HepG2 (cell line): ENCODE measurements at regions not wholly inside any gene's neighbourhood (a gene's known extent, or its start where the extent isn't known, plus 50 kb on each side); places are given as distances from the start of the nearest gene placed in this dataset.

Experiments
- ATAC-seq: fragments of 200-7000 bp; cut with Tn5 transposase; 3 replicates; pipeline ENCODE4 v1.9.1; 2020; ENCODE audit warnings: mild to moderate bottlenecking, moderate library complexity
- BruUV-seq: library from RNA; stranded (reverse); fragments of 400-500 nt; replicated peaks from 2 replicates; lab custom pipeline; 2021; lab: Mats Ljungman, UMichigan
- CTCF ChIA-PET: fragments of 300-600 bp; formaldehyde crosslinking; extraction: SDS; loops from one replicate; lab custom pipeline; 2021; ENCODE audit warnings: low total read pairs, inconsistent platforms, low intra/inter-chr PET ratio; lab: Yijun Ruan, JAX
- POLR2A ChIA-PET: fragments of 350-600 bp; sonication (Branson Sonifier 250); formaldehyde crosslinking; loops from one replicate; lab custom pipeline; 2020; ENCODE audit warnings: antibody characterized with exemption, inconsistent platforms; lab: Yijun Ruan, JAX
- DNase-seq: peaks from one replicate; pipeline ENCODE4 v3.0.0-alpha.2; 2015; ENCODE audit warnings: low spot score
- FAIRE-seq: peaks from 3 replicates; lab custom pipeline; 2011; peaks lifted over from hg19 to GRCh38; lab: Jason Lieb, UNC
- H2AFZ ChIP-seq: one replicate; pipeline ENCODE4 v1.6.1; 2011; ENCODE audit warnings: low read length, inconsistent platforms
- H3K27ac ChIP-seq: fragments of 300-600 bp; 3 replicates; pipeline ENCODE4 v1.8.0; 2011; ENCODE audit warnings: mixed run types, mild to moderate bottlenecking, mixed read lengths, low read length, inconsistent platforms; ENCODE audit not compliant: insufficient read depth; ENCODE audit errors: extremely low read length
- H3K27me3 ChIP-seq, 2 experiments: fragments of 200-600 bp in 1 of 2; 2 replicates in 1 of 2; 3 replicates in 1 of 2; pipeline versions ENCODE4 v1.6.0 to v1.8.0; 2011; ENCODE audit warnings: low read length in 2 of 2, mild to moderate bottlenecking in 2 of 2, moderate library complexity in 2 of 2, inconsistent platforms in 1 of 2; ENCODE audit not compliant: insufficient read depth in 2 of 2, control insufficient read depth in 1 of 2
- H3K36me3 ChIP-seq, 2 experiments: fragments of 200-600 bp in 1 of 2; replicated peaks in 1 of 2; 2 replicates in 1 of 2; 3 replicates in 1 of 2; pipeline versions ENCODE4 v1.5.1 to v1.8.0; 2011; ENCODE audit warnings: low read length in 2 of 2, inconsistent platforms in 1 of 2; ENCODE audit not compliant: insufficient read depth in 2 of 2, control insufficient read depth in 1 of 2
- H3K4me1 ChIP-seq: 2 replicates; pipeline ENCODE4 v1.5.1; 2012; ENCODE audit warnings: low read length, inconsistent platforms; ENCODE audit not compliant: insufficient read depth
- H3K4me2 ChIP-seq: 2 replicates; pipeline ENCODE4 v1.6.0; 2011; ENCODE audit warnings: low read depth, low read length, inconsistent platforms
- H3K4me3 ChIP-seq, 3 experiments: fragments of 200-600 bp in 1 of 3; sonication (generic), shearing (Covaris generic) in 1 of 3; replicated peaks in 1 of 3; 2 replicates each; pipeline ENCODE4 v1.5.1; 2011 to 2016; ENCODE audit warnings: low read length in 3 of 3, inconsistent platforms in 2 of 3, low read depth in 2 of 3, mild to moderate bottlenecking in 2 of 3, control low read depth in 1 of 3, mixed read lengths in 1 of 3; ENCODE audit not compliant: insufficient read depth in 1 of 3
- H3K79me2 ChIP-seq: one replicate; pipeline ENCODE4 v1.6.1; 2011; ENCODE audit warnings: low read length, inconsistent platforms; ENCODE audit not compliant: insufficient read depth
- H3K9ac ChIP-seq: 2 replicates; pipeline ENCODE4 v1.6.0; 2011; ENCODE audit warnings: mild to moderate bottlenecking, low read depth, low read length, inconsistent platforms; ENCODE audit not compliant: insufficient read depth
- H3K9me3 ChIP-seq: 2 replicates; pipeline ENCODE4 v1.5.1; 2012; ENCODE audit warnings: mild to moderate bottlenecking, low read length
- H4K20me1 ChIP-seq: 2 replicates; pipeline ENCODE4 v1.6.0; 2011; ENCODE audit warnings: inconsistent platforms, mild to moderate bottlenecking, low read length, moderate library complexity; ENCODE audit not compliant: insufficient read depth
- ARID3A ChIP-seq: IDR thresholded peaks from 2 replicates; pipeline ENCODE4 v1.6.1; 2012; ENCODE audit warnings: low read depth, low read length, improper control_type of control experiment
- CREB1 ChIP-seq, 2 experiments: fragments of 450-650 bp in 1 of 2; IDR thresholded peaks; 2 replicates each; pipeline ENCODE4 v1.6.1; 2016 to 2017; ENCODE audit warnings: control low read depth in 1 of 2, mild to moderate bottlenecking in 1 of 2, missing compliant biosample characterization in 1 of 2, missing genetic modification characterization in 1 of 2
- GABPA ChIP-seq, 2 experiments: IDR thresholded peaks; 2 replicates each; pipeline ENCODE4 v1.6.1; 2011 to 2016; ENCODE audit warnings: low read depth in 2 of 2, low read length in 1 of 2, missing biosample characterization in 1 of 2, missing genetic modification characterization in 1 of 2
- GABPB1 ChIP-seq: IDR thresholded peaks from 2 replicates; pipeline ENCODE4 v1.6.1; 2016; ENCODE audit warnings: mild to moderate bottlenecking, missing genetic modification reagents, moderate library complexity, missing compliant biosample characterization
- NFKB2 ChIP-seq: sonication (generic); formaldehyde crosslinking; IDR thresholded peaks from 2 replicates; pipeline ENCODE4 v1.4.0; 2020; ENCODE audit warnings: missing genetic modification reagents, borderline replicate concordance
- ZBTB40 ChIP-seq, 2 experiments: fragments of 450-650 bp in 1 of 2; sonication (generic) in 1 of 2; formaldehyde crosslinking in 1 of 2; IDR thresholded peaks; 2 replicates each; pipeline versions ENCODE4 v1.6.1 to v1.8.0; 2016 to 2022; ENCODE audit warnings: antibody characterized with exemption in 1 of 2, mild to moderate bottlenecking in 1 of 2, missing genetic modification reagents in 1 of 2
- ZNF350 ChIP-seq: sonication (generic); formaldehyde crosslinking; IDR thresholded peaks from 2 replicates; pipeline ENCODE4 v1.4.0; 2020; ENCODE audit warnings: mild to moderate bottlenecking, low read depth, missing genetic modification reagents, borderline replicate concordance
- ZNF512 ChIP-seq: sonication (generic); formaldehyde crosslinking; IDR thresholded peaks from 2 replicates; pipeline ENCODE4 v1.4.0; 2020; ENCODE audit warnings: mild to moderate bottlenecking, missing genetic modification reagents
- ZNF777 ChIP-seq: sonication (generic); formaldehyde crosslinking; IDR thresholded peaks from 2 replicates; pipeline ENCODE4 v1.4.0; 2020; ENCODE audit warnings: missing genetic modification reagents
- WGBS: methylation state at CpG from one replicate; pipeline ENCODE4 v1.1.6; 2017; ENCODE audit warnings: low lambda C conversion rate; 5-methylcytosine and 5-hydroxymethylcytosine counted together
- in situ Hi-C: cut with HindIII; loops from 2 replicates; pipeline ENCODE4 v1.10.0; 2017; ENCODE audit warnings: low pct_unique_long_range_greater_than_20kb; ENCODE audit not compliant: extremely low pct_ligation_motif_present
- intact Hi-C: fragments of 100-400 bp; cut with micrococcal nuclease; formaldehyde crosslinking; loops from one replicate; pipeline ENCODE4 v1.10.0; 2022; ENCODE audit not compliant: unreplicated experiment

GRCh38 chr10:4333459-4333894, 492.5 kb upstream of the AKR1E2 start:
- CTCF ChIA-PET, result no interaction called here
- no peak for ATAC-seq
- WGBS, result 23% methylated on average over 15 of the region's 15 CpGs

More at GRCh38 chr10:4333459-4333894, 492.5 kb upstream of the AKR1E2 start:
- H3K4me3 ChIP-seq, result no peak overlapping the region
- FAIRE-seq, result no peak
- no peak for DNase-seq
- no peak overlapping the region for H3K27ac ChIP-seq
- no peaks in the 10 kb centered on the region for H3K27me3 ChIP-seq
- H2AFZ ChIP-seq, result no peak overlapping the region
- H3K4me1 ChIP-seq, result no peaks in the 10 kb centered on the region
- H3K36me3 ChIP-seq, result no peaks in the 10 kb centered on the region
- no peaks in the 10 kb centered on the region for H3K79me2 ChIP-seq
- no peak overlapping the region for H3K9ac ChIP-seq
- peaks cover 34% of the 10 kb centered on the region for H3K9me3 ChIP-seq
- POLR2A ChIA-PET, result no interaction called here
- TF ChIP-seq GABPB1, result peak; percentile 53; the same call in 1 of the 2 replicates
- no peak; the same call in 1 of the 2 replicates for TF ChIP-seq GABPA (IDR thresholded peaks at IDR 0.05; ENCODE audit: low read depth, low read length)
- TF ChIP-seq GABPA (CRISPR knock-in tag; IDR thresholded peaks at IDR 0.05; ENCODE audit: low read depth), result peak; percentile 63
- TF ChIP-seq ZNF777, result no peak
- peak; percentile 57 for TF ChIP-seq CREB1 (IDR thresholded peaks at IDR 0.05)
- peak; percentile 50; the same call in 1 of the 2 replicates for TF ChIP-seq CREB1 (CRISPR knock-in tag; IDR thresholded peaks at IDR 0.05)
- TF ChIP-seq ZNF350 (CRISPR knock-in tag), result no peak
- no peak for TF ChIP-seq ARID3A
- TF ChIP-seq ZNF512 (CRISPR knock-in tag), result peak; percentile 68; the same call in 1 of the 2 replicates
- peak; percentile 70 for TF ChIP-seq ZBTB40 (IDR thresholded peaks at IDR 0.05)
- TF ChIP-seq ZBTB40 (CRISPR knock-in tag; IDR thresholded peaks at IDR 0.05), result no peak
- TF ChIP-seq NFKB2, result no peak
- H3K4me2 ChIP-seq, result no peak overlapping the region
- in situ Hi-C loops, result no loop called here
- intact Hi-C loops, result no loop called here
- no peaks in the 10 kb centered on the region for H4K20me1 ChIP-seq
- BruUV-seq, result no TSS peak
